AG04450 (cell line): ENCODE measurements at regions not wholly inside any gene's neighbourhood (a gene's known extent, or its start where the extent isn't known, plus 50 kb on each side); places are given as distances from the start of the nearest gene placed in this dataset.

ENCODE experiments used
- CTCF ChIA-PET: fragments of 300-600, 350-600 bp; formaldehyde crosslinking; extraction: SDS; loops from one replicate; lab custom pipeline; 2022; ENCODE audit warnings: antibody characterized with exemption, inconsistent platforms; lab: Charles Lee
- POLR2A ChIA-PET: fragments of 350-600 bp; formaldehyde crosslinking; extraction: SDS; loops from one replicate; lab custom pipeline; 2021; ENCODE audit warnings: antibody characterized with exemption, inconsistent platforms; lab: Yijun Ruan, JAX
- DNase-seq: peaks from one replicate; pipeline ENCODE4 v3.0.0-alpha.2; 2011; ENCODE audit warnings: low read depth, low spot score
- H3K27ac ChIP-seq: one replicate; pipeline ENCODE4 v1.5.1; 2012; ENCODE audit warnings: low read depth, low read length, control low read depth
- H3K27me3 ChIP-seq: one replicate; pipeline ENCODE4 v1.6.0; 2012; ENCODE audit warnings: low read length; ENCODE audit not compliant: control insufficient read depth, insufficient read depth
- H3K4me3 ChIP-seq: 2 replicates; pipeline ENCODE4 v1.5.1; 2011; ENCODE audit warnings: mild to moderate bottlenecking, low read depth, low read length, control low read depth
- H3K9me3 ChIP-seq: 2 replicates; pipeline ENCODE4 v1.5.1; 2012; ENCODE audit warnings: low read length; ENCODE audit not compliant: control insufficient read depth, insufficient read depth
- TF ChIP-seq, protein P1 (sequence below): IDR thresholded peaks from 2 replicates; pipeline ENCODE4 v1.5.1; 2011; ENCODE audit warnings: low read depth, low read length, control low read depth, inconsistent platforms

DNA sequence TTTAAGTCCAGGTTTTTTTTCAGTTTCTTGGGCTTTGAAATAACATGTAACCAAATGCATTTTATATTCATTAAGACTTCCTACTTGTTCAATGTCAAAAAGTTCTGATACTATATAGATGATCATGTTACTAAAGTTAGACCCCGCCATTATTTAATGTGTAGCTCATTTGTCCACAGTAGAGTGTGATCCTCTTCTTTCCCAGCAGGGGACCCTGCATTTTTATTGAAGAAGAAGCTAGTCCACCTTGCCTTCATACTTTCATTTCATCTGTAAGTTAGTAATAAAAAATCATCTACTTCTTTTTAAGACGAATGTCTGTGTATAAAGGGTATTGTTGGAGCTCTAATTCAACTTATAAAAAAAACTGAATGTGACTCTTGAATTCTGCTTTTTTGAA, 404.6 kb downstream of the SI start:
- Histone ChIP-seq H3K27ac (no peak overlapping the region), H3K4me3 (no peak overlapping the region), H3K9me3 (no peaks in the 10 kb centered on the region; the same call in 1 of the 2 replicates), H3K27me3 (no peaks in the 10 kb centered on the region)
- no peak for DNase-seq
- ChIA-PET POLR2A (no interaction called here), CTCF (no interaction called here)
- TF ChIP-seq, protein P1, sequence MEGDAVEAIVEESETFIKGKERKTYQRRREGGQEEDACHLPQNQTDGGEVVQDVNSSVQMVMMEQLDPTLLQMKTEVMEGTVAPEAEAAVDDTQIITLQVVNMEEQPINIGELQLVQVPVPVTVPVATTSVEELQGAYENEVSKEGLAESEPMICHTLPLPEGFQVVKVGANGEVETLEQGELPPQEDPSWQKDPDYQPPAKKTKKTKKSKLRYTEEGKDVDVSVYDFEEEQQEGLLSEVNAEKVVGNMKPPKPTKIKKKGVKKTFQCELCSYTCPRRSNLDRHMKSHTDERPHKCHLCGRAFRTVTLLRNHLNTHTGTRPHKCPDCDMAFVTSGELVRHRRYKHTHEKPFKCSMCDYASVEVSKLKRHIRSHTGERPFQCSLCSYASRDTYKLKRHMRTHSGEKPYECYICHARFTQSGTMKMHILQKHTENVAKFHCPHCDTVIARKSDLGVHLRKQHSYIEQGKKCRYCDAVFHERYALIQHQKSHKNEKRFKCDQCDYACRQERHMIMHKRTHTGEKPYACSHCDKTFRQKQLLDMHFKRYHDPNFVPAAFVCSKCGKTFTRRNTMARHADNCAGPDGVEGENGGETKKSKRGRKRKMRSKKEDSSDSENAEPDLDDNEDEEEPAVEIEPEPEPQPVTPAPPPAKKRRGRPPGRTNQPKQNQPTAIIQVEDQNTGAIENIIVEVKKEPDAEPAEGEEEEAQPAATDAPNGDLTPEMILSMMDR, result no peak

DNA sequence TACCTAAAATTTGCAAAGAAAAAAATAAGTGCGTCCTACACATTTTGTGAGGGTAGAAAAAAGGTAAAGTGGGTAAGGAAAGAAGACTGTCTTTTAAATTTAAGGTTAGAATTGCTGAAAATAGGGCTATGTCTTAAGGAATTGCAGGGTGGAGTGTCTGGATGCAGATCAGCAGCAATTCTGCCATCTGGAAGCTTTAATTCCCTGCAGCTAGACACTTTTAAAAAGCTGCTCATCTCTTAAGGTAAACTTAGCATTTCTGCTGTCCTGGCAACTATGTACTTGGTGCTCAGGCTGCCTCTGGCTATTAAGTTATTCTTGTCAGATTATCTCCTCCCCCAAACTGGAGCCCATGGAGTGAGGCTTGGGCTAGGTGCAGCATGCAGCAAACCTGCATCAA, 420.2 kb downstream of the SI start:
- CTCF ChIA-PET, result no interaction called here
- Histone ChIP-seq H3K27me3 (no peaks in the 10 kb centered on the region), H3K4me3 (no peak overlapping the region), H3K27ac (no peak overlapping the region), H3K9me3 (no peaks in the 10 kb centered on the region; the same call in 1 of the 2 replicates)
- DNase-seq, result no peak
- POLR2A ChIA-PET, result no interaction called here
- TF ChIP-seq, protein P1, result no peak

DNA sequence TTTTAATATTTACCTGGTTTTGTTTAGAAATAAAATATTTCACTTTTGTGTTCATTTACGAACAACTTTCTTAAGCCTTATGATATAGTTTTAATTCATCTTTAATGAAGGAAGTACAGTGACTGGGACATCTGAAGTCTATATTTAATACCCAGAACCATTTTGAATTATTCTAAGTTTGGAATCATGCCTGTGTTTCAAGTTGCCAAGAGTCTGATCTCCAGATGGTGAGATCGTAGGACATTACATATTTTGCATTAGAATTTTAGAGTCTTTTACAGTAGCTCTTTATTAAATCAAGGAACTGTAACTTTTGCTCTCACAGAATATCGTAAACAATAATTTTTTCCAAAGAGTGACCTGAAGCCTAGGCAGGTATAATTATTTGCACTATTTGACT, 420.7 kb downstream of the SI start:
- Histone ChIP-seq H3K4me3 (no peak overlapping the region), H3K9me3 (no peaks in the 10 kb centered on the region; the same call in 1 of the 2 replicates), H3K27ac (no peak overlapping the region), H3K27me3 (no peaks in the 10 kb centered on the region)
- no peak for DNase-seq
- TF ChIP-seq, protein P1, result no peak
- ChIA-PET POLR2A (no interaction called here), CTCF (no interaction called here)

DNA sequence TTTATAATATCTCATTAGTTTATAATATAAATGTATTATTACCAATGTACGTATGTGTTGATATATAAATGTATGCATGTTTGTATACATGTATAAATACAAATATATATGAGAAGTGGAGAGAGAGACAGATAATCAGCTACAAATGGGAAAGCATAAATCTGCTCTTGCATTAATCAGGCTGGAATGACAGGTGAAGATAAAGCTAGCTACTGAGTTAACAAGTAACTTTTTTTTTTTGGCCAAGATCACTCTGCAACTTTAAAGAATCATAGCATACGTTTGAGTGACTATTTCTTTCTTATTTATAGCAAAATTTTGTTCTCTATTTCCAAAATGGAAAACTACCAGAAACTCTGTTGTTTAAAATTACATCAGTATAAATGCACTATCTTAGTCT, 422.8 kb downstream of the SI start:
- no peak overlapping the region for H3K4me3 ChIP-seq
- no peak overlapping the region for H3K27ac ChIP-seq
- peaks cover 7% of the 10 kb centered on the region; the same call in 1 of the 2 replicates for H3K9me3 ChIP-seq
- no peak for DNase-seq
- ChIA-PET POLR2A (no interaction called here), CTCF (no interaction called here)
- TF ChIP-seq, protein P1, result no peak
- H3K27me3 ChIP-seq, result no peaks in the 10 kb centered on the region

DNA sequence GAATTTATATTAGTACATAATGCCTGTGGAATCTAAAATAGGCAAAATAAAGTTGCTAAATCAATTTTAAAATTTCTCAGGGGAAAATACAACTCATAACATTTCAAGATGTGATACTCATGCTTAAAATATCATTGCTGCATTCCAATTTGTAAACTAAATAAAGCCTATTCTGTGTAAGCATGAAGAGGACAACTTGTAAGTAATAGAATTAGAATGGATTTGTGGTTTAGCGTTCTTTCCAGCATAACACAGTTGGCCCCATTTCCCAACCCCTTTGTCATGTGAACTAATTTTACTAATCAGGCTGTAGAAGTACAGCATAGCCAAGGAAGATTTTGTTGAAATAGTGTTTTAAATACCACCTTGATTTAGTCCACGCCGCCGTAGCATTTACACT, 437.2 kb downstream of the SI start:
- TF ChIP-seq, protein P1, result no peak
- Histone ChIP-seq H3K27me3 (no peaks in the 10 kb centered on the region), H3K4me3 (no peak overlapping the region), H3K9me3 (peaks cover 4% of the 10 kb centered on the region), H3K27ac (no peak overlapping the region)
- ChIA-PET CTCF (no interaction called here), POLR2A (no interaction called here)
- no peak for DNase-seq
